ENCODE measurements at regions not wholly inside any gene's neighbourhood (a gene's known extent, or its start where the extent isn't known, plus 50 kb on each side); places are given as distances from the start of the nearest gene placed in this dataset.
"Not testable (repeated sequence)": the region's sequence is repeated elsewhere in the genome, so short reads cannot be mapped to it uniquely, and the experiment has no call there.

DNA sequence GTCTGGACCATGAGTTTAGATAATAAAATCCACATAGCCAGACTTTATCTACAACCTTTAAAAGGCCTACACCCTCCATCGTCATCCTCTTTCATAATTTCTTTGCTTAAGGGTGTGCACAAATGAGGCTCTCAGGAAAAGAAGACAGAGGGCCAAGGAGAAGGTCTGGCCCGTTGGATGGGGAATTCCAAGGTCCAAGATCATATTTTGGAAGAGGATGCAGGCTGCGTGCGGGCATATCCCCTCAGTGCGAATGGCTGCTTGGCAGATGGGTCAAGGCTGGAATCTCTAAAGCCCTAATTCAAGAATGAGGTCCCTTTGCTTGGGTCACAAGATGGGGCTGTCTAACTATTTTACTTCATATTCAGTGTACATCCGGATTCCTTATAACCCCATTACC, 782.2 kb upstream of the NCAM2 start:
- DNase-seq: no peak

DNA sequence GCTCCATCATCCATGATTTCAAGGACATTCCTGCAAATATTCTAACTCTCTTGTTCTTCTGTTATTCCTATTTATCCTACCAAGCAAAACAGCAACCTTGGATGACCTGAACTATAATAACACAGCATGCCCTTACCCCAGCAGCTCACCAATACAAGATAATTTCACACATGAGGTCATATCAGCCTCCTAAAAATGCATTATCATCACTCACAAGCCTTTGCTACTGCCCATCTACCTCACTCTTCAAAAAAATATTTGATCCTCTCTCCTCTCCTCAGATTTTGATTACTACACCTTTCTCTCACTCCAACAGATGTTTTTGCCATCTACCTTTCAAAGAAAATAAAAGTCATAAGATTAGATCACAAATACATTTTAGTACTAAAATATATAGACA, 777.6 kb upstream of the NCAM2 start:
- DNase-seq: no peak

DNA sequence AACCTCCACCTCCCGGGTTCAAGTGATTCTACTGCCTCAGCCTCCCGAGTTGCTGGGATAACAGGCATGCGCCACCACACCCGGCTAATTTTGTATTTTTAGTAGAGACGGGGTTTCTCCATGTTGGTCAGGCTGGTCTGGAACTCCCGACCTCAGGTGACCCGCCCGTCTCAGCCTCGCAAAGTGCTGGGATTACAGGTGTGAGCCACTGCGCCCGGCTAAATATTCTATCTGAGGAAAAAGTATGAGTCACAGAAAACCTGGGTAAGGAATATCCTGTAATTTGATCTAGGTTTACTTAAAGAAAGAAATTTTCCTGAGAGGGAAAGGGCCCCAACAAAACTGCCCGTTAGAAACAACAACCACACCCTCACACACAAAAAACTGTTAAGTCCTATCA, 776.2 kb upstream of the NCAM2 start:
- DNase-seq: not testable (repeated sequence)

DNA sequence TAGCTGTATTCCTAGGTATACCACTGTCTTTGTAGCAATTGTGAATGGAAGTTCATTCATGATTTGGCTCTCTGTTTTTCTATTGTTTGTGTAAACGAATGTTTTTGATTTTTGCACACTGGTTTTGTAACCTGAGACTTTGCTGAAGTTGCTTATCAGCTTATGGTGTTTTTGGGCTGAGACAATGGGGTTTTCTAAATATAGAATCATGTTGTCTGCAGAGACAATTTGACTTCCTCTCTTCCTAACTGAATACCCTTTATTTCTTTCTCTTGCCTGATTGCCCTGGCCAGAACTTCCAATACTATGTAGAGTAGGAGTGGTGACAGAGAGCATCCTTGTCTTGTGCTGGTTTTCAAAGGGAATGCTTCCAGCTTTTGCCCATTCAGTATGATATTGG, 761.6 kb upstream of the NCAM2 start:
- not testable (repeated sequence) for DNase-seq

DNA sequence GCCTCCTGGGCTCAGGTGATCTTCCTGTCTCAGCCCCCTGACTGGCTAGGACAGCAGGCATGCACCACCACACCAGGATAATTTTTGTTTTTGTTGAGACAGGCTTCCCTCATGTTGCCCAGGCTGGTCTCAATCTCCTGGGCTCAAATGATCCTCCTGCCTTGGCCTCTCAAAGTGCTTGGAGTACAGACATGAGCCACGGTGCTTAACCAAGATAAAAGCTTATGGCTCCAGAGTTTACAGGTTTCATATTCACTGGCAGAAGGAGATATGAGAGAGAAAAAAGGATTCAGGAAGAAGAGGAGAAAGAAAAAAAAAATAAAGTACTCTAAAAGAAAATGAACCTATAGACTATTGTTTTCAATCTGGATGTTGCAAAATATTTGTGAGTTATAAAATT, 748.8 kb upstream of the NCAM2 start:
- DNase-seq: no peak

DNA sequence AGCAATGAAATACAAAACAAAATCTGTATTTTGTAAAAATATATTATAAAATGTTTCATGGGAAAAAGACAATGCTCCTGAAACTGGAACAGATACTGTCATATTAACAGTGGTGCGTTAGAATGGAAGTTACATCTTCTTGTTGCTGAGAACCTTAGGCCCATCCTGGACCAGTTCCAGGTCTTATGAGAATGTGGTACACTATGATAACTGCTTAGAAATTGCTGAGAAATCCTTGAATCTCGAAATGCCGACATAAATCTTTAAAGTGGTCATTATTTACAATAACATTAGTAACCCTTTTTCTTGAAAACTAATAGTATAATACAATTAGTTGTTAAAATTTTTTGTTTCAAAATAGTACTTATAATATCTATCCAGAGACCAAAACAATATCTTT, 747.9 kb upstream of the NCAM2 start:
- no peak for DNase-seq

DNA sequence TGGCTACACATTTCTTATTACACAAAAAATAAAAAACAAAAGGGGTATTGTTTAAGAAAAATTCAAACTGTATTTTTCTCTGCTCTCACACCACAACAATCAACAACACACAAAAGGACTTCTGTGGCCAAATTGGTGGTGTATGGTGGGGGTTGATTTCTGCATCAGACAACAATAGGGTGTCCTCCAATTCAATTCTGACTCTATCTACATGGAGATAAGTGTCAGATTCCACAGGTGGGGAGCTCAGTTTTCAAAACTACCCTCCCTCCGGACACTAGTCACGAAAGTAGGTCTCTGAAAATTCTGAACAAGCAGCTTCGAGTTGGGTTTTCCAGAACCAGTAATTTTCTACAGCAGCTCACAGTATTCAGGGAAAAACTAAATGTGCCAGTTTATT, 744.9 kb upstream of the NCAM2 start:
- no peak for DNase-seq

DNA sequence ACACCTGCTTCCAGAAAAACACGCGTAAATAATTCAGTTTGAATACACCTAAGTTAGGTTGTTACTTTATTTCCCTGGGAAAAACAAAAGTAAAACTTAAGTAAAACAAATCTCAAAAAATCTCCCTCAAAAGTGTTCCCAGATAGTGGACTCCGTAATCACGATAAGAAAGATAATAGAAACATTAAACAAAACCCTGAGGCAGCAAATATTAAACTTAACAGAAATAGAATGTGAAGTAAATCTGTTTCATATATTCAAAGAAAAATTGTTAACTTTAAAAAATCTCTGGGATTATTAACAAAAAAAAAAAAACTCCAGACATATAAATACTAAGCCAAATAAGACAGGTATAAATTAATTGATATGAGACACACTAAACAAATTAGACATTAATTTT, 743.2 kb upstream of the NCAM2 start:
- no peak for DNase-seq

DNA sequence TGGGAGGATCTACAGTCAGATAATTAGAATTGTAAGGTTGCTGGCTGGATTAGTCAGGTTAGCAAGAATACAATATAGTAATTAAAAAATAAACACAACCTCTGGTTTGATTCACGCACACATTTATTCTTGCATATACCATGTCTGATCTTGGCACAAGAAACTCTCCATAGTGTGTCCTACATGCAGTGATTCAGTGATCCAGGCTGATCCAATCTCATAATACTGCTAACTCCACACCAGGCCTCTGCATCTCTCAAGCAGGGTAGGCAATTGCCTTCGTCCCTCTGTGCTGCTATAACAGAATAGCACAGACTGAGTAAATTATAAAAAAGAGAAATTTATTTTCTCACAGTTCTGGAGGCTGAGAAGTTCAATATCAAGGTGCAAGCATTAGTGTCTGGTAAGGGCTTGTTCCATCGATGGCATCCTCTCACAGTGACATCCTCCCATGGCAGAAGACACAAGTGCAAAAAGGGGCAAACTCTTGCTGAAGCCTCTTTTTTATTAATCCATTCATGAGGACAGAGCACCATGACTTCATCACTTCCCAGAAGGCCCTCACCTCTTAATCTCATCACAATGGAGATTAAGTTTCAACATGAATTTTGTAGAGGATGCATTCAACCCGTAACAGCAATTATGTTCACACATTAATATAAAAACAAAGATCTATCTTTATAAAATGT, 741.0 kb upstream of the NCAM2 start:
- DNase-seq: no peak

DNA sequence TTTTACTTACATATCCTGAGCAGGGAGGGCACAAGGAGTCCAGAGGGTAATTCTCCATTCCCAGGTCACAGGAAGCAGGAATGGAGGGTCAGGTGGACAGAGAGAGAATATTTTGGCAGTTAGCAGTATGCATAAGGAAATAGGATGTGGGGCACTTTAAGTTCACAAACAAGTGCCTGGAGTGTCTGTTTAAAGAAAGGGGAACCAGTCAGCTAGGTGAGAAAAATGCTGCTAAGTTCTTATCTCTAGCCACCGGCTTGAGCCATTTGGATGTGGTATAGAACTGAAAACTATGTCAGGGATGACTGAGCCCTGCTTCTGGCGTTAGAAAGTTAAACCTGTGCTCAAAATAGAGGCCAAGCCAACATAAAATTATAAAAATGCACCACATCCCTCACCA, 739.7 kb upstream of the NCAM2 start:
- no peak for DNase-seq

DNA sequence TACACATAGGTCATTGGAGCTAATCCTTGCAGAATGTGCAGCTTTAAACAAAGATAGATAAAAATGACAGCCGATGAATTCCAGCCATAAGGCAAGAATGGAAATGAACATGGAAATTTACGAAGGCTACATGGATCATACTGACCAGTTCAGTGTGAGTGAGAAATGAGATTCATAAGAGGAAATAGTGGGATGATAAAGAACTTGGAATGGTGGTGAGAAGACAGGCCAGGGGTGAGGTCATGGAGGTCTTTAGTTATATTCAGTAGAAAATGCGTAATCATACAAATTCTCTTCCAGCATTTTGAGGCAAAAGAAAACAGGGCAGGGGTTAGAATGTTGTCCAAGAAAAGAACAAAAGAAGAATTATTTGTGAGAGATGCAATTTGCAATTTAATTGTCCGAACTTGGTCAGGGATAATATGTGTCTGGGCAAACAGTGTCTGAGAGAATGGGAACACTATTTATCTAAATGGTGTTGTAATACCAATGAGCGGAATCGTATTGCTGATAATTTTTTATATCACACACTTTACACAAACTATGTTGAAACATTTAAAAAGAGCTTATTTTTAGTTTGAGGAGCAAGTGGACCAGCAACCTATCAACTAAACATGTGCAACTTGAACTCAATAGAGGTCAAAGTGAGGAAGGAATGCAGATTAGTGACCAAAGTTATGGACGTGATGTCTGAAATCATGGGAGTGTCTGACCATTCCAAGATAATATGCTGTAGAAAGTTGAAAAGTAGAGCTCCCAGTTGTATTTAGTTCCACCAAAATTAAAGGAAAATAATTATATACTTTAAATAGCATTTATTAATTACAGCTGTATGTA, 739.0 kb upstream of the NCAM2 start:
- DNase-seq: no peak

DNA sequence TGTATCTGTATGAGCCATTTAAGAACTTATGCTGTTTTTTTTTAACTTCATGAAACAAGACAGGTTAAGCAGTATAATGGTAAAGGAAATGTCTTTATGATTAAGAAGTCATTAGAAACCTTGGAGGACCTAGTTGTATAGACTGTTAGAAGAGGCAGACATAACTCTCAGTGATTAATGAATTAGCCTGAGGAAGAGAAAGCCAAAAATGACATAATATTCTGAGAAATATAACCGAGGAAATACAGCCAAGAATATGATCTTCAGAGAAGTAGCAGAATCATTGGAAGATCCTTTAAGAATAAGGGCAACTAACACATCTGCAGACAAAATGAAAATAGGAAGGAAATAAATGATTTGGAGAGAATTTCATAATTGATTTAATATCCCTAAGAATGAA, 738.1 kb upstream of the NCAM2 start:
- no peak for DNase-seq

DNA sequence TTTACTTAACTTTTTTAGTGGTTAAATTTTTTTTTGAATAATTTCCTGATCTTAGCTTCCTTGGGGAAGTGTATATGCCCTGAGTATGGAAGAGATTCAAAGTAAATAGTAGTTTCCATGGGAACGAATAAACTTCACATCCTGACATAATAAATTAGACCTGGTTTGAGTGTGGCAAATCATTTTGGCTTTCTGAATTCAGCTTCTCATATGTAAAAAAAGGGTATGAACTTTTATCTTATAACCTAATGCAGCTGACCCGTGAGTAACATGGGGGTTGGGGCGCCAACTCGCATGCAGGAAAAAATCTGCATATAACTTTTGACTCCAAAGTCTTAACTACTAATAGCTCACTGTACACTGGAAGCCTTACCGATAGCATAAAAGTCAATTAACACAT, 736.8 kb upstream of the NCAM2 start:
- DNase-seq: no peak

DNA sequence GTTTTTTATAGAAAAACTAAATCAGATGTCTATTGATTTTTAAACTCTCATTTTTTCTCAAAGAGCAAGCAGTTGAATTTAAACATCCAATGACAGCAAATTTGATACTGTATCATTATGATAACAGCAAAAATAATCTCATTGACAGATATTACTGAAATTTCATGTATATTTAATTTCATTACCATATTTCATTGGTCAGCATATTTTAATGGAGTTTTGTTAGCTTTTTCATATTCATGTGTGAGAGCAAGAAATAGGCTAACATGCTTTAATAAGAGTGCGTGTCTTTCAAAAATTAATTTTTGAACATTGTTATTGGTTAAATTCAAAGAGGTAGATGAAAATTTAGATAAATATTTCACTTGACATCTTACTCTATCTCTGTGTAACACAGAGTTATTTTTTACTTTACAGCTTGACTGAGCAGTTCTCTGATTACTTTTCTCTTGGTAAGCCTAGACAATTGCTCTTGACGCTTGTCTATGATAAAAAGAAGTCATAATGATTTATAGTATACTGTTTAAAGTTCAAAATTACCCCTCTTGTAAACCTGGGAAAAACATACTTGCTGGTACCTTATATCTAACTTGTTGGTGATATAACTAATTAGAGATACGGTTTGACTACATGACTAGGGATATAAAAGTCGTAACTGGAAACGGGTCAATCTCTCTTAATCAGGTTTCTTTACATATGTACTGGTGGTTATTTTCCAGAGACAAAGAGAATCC, 732.3 kb upstream of the NCAM2 start:
- DNase-seq: no peak

DNA sequence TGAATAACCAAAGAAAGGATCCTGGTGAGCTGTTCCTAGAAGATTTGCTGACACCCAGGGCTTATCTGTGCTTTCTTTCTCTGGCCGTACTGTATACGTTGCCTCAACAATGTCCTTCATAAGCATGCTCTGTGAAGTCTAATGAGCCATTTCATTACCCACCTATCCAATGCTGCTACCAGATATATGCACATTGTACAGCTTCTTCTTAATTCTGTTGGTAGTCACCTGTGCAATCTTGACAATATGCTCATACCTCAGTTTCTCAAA, 731.8 kb upstream of the NCAM2 start:
- no peak for DNase-seq

DNA sequence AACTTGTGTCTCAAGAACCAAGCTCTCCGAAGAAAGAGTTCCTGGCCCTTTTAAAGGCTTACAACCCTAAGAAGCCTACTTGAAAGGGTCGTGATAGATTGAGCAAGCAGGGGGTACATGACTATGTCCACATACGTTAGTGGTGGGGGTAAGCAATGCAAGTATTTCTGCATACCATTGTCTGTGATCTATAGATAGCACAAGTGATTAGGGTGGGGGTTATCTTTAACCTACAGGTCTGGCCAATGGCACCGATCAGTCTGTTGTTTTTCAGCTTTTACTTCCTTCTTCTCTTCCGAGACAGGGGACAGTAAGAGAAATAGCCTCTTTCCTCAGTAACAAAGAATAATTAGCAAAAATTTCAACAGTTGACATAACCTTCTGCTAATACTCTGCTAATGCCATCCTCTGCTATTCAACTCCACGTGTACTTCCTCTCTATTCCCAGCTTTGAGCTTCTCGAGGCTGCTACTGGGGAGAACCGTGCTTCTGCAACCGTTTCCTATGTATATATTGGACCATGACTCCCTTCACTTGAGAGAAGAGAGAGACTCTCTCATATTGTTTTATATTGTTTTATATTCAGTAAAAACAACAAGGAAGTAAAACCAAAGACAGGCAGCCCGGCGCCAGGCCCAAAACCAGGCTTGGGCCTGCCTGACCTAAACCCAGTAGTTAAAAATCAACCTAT, 727.7 kb upstream of the NCAM2 start:
- no peak for DNase-seq

DNA sequence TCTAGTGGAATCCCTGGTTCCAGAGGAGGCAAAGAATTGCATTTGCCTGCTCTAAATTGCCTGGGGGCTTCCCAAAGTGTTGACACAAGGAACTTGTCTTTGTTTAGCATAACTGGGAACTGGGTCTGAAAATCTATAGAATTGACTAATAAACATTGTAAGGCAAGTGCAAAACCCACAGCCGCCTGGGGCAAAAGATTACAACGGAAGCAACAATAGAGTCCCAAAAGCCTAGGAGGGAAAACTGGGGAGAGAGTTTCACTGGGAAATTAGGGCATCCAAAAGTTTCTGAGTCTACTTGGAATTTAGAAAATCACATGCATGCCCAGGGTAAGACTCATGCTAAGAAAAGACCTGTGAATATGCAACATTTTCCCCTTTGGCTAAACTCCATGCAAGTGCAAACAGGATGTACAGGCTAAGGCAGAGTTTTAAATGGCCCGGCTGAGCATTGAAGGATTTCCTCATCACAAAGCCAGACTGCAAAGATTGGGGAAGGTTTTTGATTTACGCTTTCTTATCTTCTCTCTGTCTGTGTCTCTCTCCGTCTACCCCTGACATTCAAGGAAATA, 725.3 kb upstream of the NCAM2 start:
- DNase-seq: no peak

DNA sequence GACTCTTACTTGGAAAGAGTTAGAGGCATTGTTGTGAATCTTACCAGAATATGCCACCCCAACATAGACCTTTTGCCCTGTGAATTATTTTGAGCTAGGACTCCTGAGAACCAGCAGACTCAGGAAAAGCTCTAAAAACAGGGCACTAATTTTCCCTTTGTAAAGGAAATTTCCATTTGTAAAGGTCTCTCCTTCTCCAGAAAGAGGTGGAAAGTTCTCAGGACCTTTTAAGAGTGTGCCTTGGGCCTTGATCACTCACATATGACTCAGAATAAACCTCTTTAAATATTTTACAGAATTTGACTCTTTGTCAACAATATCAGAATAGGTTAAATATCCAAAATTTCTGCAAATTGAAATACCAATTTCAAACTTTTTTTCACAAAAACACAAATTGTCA, 721.8 kb upstream of the NCAM2 start:
- no peak for DNase-seq

DNA sequence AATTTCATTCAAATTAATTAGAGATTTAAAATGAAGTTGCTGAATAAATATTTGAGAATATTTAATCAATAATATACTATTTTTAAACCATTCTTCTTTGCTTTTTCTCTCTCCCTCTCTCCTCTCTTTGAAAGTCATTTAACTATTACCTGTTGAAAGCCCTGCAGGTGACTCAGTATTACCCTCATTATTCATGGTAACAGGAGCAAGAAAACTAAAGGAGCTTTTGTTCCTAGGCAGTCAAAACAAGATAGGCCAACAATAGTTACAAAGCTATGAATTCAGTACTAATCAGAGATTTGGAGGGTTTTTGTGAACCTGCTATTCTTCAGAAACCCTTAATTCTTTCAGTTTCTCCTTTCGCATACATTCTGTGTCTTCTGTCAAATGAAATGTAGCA, 721.3 kb upstream of the NCAM2 start:
- no peak for DNase-seq

DNA sequence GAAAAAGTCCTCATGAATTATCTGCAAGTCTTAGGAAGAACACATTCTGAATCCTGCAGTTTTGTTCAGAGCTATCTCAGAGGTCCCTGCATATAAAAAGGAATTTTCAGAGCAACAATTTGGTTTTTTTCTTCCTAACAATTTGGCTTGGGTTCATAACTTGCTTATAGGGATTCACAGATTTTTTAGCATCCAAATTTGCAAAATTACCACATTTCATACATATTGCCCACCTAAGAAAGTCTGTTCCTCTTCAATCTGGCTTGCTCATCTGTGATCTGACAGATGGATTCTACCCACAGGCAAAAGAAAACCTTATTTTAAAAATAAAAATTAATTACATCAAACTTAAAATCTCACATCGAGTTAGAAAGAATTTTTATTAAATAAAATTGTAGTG, 714.4 kb upstream of the NCAM2 start:
- no peak for DNase-seq

DNA sequence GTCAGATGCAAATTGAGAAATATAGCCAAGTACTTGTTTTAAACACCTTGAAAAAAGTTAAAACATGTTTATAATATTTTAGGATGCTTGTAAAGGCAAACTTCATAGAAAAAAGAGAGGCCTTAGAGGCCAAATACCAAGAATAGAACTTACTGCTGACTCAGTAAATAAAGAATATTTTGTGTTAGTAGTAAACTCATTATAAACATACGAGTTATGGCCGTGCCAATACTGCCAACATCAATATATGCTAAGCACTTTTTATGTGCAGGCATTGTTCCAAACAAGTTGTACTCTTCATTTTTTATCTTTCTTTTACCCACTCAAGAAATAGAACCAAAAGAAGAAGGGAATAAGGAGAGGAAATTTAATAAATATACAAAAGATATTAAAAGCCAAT, 705.9 kb upstream of the NCAM2 start:
- no peak for DNase-seq

DNA sequence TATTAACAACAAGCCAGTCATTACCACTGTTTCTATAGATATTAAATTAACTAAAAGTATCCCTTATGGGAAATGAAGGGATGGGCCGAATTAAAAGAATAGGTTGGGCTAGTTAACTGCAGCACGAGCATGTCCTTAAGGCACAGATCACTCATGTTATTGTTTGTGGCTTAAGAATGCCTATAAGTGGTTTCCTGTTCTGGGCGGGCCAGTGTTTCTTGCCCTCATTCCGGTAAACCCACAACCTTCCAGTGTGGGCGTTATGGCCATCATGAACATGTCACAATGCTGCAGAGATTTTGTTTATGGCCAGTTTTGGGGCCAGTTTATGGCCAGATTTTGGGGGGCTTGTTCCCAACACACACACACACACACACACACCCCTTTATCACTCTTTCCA, 705.4 kb upstream of the NCAM2 start:
- not testable (repeated sequence) for DNase-seq

DNA sequence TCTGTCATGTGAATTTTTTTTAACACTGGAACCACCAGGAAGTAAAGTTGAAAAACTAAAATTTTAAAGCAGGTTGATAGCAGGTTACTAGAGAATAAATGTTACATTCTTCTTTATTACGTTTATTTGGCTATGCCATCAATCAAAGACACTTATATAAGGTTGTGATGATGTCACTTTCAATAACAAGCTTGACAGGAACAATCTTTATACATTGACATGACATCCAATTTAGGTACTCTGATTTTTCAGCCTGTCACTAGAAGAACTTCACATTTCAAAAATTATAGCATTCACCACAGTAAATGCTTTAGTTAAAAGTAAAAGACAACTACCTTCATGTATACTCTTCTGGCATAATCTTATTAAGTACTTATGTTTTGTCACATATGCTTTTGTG, 696.8 kb upstream of the NCAM2 start:
- no peak for DNase-seq
